GM21528 (cell line): ENCODE measurements at regions not wholly inside any gene's neighbourhood (a gene's known extent, or its start where the extent isn't known, plus 50 kb on each side); places are given as distances from the start of the nearest gene placed in this dataset.

Experiments used
- ATAC-seq: cut with Tn5 transposase; IDR thresholded peaks from one replicate; pipeline ENCODE4 v1.9.1; 2021; ENCODE audit warnings: mild to moderate bottlenecking, moderate library complexity; ENCODE audit not compliant: unreplicated experiment, low FRiP score

- ATAC-seq = no peak
These were observed 315.5 kb upstream of the NPVF start for GRCh38 chr7:25543798-25544197.

GRCh38 chr7:25544254-25544653 lies 316.0 kb upstream of the NPVF start:
- ATAC-seq = no peak

GRCh38 chr7:25545124-25546008 lies 317.1 kb upstream of the NPVF start:
- ATAC-seq = no peak

- ATAC-seq = no peak
These were observed 318.0 kb upstream of the NPVF start for GRCh38 chr7:25546306-25546705.

- no peak for ATAC-seq
These were observed 321.1 kb upstream of the NPVF start for GRCh38 chr7:25549271-25549921.

- ATAC-seq = no peak
These were observed 321.9 kb upstream of the NPVF start for GRCh38 chr7:25550149-25550548.

GRCh38 chr7:25552998-25553397 lies 324.7 kb upstream of the NPVF start:
- no peak for ATAC-seq

GRCh38 chr7:25553580-25554291 lies 325.4 kb upstream of the NPVF start:
- no peak for ATAC-seq

- no peak for ATAC-seq
These were observed 329.2 kb upstream of the NPVF start for GRCh38 chr7:25557379-25557917.

GRCh38 chr7:25557930-25558329 lies 329.6 kb upstream of the NPVF start:
- ATAC-seq = no peak

- ATAC-seq = no peak
These were observed 330.3 kb upstream of the NPVF start for GRCh38 chr7:25558605-25559004.

- ATAC-seq = no peak
These were observed 331.5 kb upstream of the NPVF start for GRCh38 chr7:25559581-25560367.

GRCh38 chr7:25562673-25563182 lies 334.4 kb upstream of the NPVF start:
- no peak for ATAC-seq

GRCh38 chr7:25565002-25565401 lies 336.7 kb upstream of the NPVF start:
- ATAC-seq = no peak

GRCh38 chr7:25565949-25566348 lies 337.7 kb upstream of the NPVF start:
- ATAC-seq = no peak

- no peak for ATAC-seq
These were observed 339.1 kb upstream of the NPVF start for GRCh38 chr7:25567430-25567829.

GRCh38 chr7:25569765-25570164 lies 341.5 kb upstream of the NPVF start:
- no peak for ATAC-seq

- no peak for ATAC-seq
These were observed 344.1 kb upstream of the NPVF start for GRCh38 chr7:25572423-25572822.

- ATAC-seq = no peak
These were observed 346.5 kb upstream of the NPVF start for GRCh38 chr7:25574828-25575227.

- no peak for ATAC-seq
These were observed 347.3 kb upstream of the NPVF start for GRCh38 chr7:25575634-25576033.
